T47D (cell line): ENCODE measurements at regions not wholly inside any gene's neighbourhood (a gene's known extent, or its start where the extent isn't known, plus 50 kb on each side); places are given as distances from the start of the nearest gene placed in this dataset.
A peak's percentile ranks its signal among the peaks of the same experiment; 100 is the strongest.
"Not testable (repeated sequence)": the region's sequence is repeated elsewhere in the genome, so short reads cannot be mapped to it uniquely, and the experiment has no call there.

Experiments
- DNase-seq, 2 experiments: peaks; one replicate each; pipeline versions ENCODE4 v3.0.0 to v3.0.0-alpha.2; 2011 to 2012; ENCODE audit warnings: low read depth in 1 of 2, low spot score in 1 of 2
- JUND ChIP-seq: IDR thresholded peaks from 2 replicates; pipeline ENCODE4 v1.6.1; 2012; ENCODE audit warnings: low read depth
- in situ Hi-C: cut with HindIII; loops from 2 replicates; pipeline ENCODE4 v1.10.0; 2016; ENCODE audit warnings: low sequenced_read_pairs, low pct_unique_long_range_greater_than_20kb

DNA sequence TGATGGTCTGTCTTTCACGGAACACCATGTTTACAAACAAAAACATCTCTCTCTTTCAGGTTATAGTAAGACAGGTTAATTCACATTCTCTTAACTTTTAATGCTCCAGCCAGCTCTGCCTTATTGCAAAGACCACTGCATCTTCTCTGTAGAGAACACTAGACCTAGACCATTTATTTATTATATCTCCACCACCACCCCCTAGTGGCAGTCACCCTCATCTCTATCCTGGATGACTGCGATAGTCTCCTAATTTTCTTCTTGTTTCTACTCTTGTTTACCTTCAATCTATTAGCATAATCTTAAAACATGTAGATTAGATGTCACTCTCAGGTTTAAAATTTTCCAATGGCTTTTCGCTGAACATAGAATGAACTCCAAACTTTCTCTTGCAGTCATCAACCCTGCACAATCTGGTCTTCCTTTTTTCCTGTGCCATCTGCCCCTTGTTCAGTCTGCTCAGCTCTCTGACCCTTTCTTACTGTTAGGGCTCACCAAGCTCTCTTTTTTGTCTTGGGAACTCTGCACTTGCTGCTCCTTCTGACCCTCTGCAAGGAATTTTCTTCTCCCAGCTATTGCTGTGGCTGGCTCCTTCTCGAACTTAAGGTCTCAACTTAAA is 155.6 kb downstream of the SQOR start:
- no peak for TF ChIP-seq JUND
- in situ Hi-C loops, result no loop called here
- peak in 1 of 2 experiments; percentile 57 for DNase-seq

- in situ Hi-C loops, result no loop called here
- TF ChIP-seq JUND, result no peak
- DNase-seq, result no peak
These were observed 159.5 kb downstream of the SQOR start for GRCh38 chr15:45794304-45794703.

DNA sequence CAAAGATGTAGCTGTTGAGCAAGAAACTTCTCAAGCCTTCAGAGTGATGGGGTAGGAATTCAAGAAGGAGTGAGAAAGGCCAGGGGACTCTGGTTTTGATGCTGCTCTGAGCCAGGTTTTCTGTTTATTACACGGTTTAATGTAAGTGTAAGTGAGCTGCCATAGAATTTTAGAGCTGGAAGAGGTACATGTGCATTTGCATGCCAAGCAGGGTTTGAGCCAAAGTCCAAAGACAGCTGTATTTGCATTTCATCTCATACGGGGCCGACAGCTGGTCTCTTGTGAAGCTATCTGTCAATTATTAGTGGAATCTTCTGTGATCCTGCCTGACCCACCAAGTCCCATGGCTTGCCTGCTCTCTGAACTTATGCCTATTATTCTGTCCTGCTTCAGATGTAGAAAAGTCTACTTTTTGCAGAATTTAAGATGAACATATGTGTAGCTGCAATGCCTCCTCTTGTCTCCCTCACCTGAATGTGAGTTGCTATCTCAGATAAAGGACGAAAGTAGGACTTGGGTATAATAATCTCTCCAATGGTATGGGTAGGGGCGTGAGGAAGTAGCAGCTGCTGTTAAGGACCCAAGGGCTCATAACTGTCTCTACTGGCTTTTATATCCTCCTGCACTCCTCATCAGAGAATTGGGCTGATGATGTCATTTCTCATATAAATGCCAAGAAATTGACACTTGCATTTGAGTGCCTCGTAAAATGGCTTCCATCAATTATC is 160.0 kb downstream of the SQOR start:
- no peak for TF ChIP-seq JUND
- in situ Hi-C loops, result no loop called here
- DNase-seq, result no peak

GRCh38 chr15:45795440-45796069 is 160.7 kb downstream of the SQOR start:
- TF ChIP-seq JUND, result no peak
- DNase-seq, result peak; percentile 35 to 84
- in situ Hi-C loops, result no loop called here

- TF ChIP-seq JUND, result no peak
- no peak for DNase-seq
- in situ Hi-C loops, result no loop called here
These were observed 161.6 kb downstream of the SQOR start for GRCh38 chr15:45796433-45796832.

DNA sequence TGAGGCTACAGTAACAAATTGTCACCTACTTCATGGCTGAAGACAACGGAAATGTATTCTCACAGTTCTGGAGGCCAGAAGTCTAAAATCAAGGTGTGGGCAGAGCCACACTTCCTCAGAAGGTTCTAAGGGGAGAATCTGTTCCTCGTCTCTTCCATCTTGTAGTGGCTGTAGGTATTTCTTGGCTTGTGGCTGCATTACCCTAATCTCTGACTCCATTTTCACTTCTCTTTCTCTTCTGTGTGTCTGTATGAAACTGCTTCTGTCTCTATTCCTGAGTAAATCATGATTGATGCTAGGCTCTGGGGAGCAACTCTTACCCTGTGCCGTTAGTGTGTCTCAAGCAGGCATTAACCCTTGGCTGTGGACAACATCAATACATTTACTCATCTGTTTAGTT is 164.7 kb downstream of the SQOR start:
- no peak for DNase-seq
- TF ChIP-seq JUND, result no peak
- in situ Hi-C loops, result no loop called here

- TF ChIP-seq JUND, result no peak
- in situ Hi-C loops, result no loop called here
- DNase-seq, result no peak
These were observed 166.7 kb downstream of the SQOR start for GRCh38 chr15:45801543-45801942.

DNA sequence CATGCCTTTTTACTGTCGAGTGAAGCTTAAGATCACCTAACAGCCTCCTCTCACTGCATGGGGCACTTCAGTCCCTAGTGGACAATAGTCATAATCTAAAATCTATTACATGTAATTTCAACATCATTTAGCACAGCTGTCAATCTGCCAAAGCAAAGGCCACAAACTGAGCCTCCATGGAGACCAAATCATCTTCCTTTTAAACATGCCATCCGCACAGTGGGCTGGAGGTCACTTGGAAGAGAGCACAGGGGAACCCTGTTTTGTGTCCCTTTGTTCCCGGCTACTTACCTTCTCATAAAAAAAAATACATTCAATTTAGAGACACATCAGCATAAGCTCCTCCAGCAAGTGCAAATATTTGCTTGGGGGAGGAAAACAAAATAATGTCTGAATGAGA is 167.3 kb downstream of the SQOR start:
- in situ Hi-C loops, result no loop called here
- peak in 1 of 2 experiments; percentile 56 for DNase-seq
- no peak for TF ChIP-seq JUND

GRCh38 chr15:45804028-45804427 is 169.2 kb downstream of the SQOR start:
- TF ChIP-seq JUND, result no peak
- DNase-seq, result no peak
- in situ Hi-C loops, result no loop called here

- no peak for TF ChIP-seq JUND
- in situ Hi-C loops, result no loop called here
- no peak for DNase-seq
These were observed 175.4 kb downstream of the SQOR start for GRCh38 chr15:45810201-45810600.

DNA sequence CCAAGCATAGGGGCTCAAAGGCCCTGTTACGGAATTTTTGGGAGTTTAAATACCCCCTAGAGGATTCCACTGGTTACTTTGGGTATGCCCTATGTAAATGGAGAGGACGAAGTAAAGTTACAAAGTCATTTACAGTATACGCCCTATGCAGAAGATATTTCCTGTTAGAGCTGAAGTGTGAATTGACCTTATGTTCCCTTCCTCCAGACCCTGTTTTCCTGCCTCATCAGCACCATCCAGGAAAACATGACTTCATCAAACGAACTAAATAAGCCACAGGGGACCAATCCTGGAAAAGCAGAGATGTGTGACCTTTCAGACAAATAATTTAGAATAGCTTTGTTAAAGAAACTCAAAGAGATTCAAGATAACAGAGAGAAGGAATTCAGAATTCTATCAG is 177.4 kb downstream of the SQOR start:
- no peak for TF ChIP-seq JUND
- in situ Hi-C loops, result no loop called here
- DNase-seq, result no peak

DNA sequence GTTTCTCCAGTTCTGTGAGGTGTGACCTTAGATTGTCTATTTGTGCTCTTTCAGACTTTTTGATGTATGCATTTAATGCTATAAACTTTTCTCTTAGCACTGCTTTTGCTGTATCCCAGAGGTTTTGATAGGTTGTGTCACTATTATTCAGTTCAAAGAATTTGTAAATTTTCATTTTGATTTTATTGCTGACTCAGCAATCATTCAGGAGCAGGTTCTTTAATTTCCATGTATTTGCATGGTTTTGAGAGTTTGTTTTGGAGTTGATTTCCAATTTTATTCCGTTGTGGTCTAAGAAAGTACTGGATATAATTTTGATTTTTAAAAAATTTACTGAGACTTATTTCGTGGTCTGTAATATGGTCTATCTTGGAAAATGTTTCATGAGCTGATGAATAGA is 182.7 kb downstream of the SQOR start:
- in situ Hi-C loops, DNase-seq: not testable (repeated sequence)

GRCh38 chr15:45821390-45821789 is 186.6 kb downstream of the SQOR start:
- no peak for DNase-seq
- TF ChIP-seq JUND, result no peak
- in situ Hi-C loops, result no loop called here

GRCh38 chr15:45822968-45823367 is 188.1 kb downstream of the SQOR start:
- in situ Hi-C loops, DNase-seq: not testable (repeated sequence)
